Psoas muscle (tissue), 7 donors: ENCODE measurements at regions not wholly inside any gene's neighbourhood (a gene's known extent, or its start where the extent isn't known, plus 50 kb on each side); places are given as distances from the start of the nearest gene placed in this dataset.

ENCODE experiments used
- ATAC-seq, 4 donors: fragments of 200-7000 bp; cut with Tn5 transposase; one replicate each; pipeline ENCODE4 v1.9.1; 2020; ENCODE audit warnings: moderate library complexity in 3 of 4, mild to moderate bottlenecking in 2 of 4
- DNase-seq, 2 donors: peaks; one replicate each; pipeline ENCODE4 v3.0.0-alpha.2; 2020
- H3K27ac ChIP-seq: fragments of 200-600 bp; one replicate; pipeline ENCODE4 v1.8.0; 2022
- H3K27me3 ChIP-seq, 3 donors: fragments of 200-600 bp in 1 of 3; one replicate each; pipeline versions ENCODE4 v1.6.1 to v1.8.0; 2013 to 2022; ENCODE audit warnings: low read length in 2 of 3, mild to moderate bottlenecking in 2 of 3, moderate library complexity in 1 of 3; ENCODE audit not compliant: insufficient read depth in 3 of 3
- H3K36me3 ChIP-seq, 2 donors: fragments of 200-600 bp in 1 of 2; one replicate each; pipeline versions ENCODE4 v1.6.1 to v1.8.0; 2013 to 2022; ENCODE audit warnings: low read depth in 1 of 2, mild to moderate bottlenecking in 1 of 2, moderate library complexity in 1 of 2; ENCODE audit not compliant: insufficient read depth in 1 of 2
- H3K4me1 ChIP-seq: fragments of 200-600 bp; one replicate; pipeline ENCODE4 v1.8.0; 2022
- H3K4me3 ChIP-seq: fragments of 200-600 bp; one replicate; pipeline ENCODE4 v1.8.0; 2022; ENCODE audit warnings: mild to moderate bottlenecking
- H3K9me3 ChIP-seq: fragments of 200-600 bp; one replicate; pipeline ENCODE4 v1.8.0; 2022
- CTCF ChIP-seq: fragments of 200-600 bp; IDR thresholded peaks from one replicate; pipeline ENCODE4 v1.8.0; 2022; ENCODE audit warnings: antibody characterized with exemption
- WGBS, 3 donors: extraction: QIAGEN DNeasy Blood & Tissue Kit; methylation state at CpG; one replicate each; pipeline versions ENCODE4 v1.1.6 to v1.1.7; 2013; 5-methylcytosine and 5-hydroxymethylcytosine counted together
- intact Hi-C, 2 donors: fragments of 100-400 bp; cut with DNase I; formaldehyde crosslinking; loops; one replicate each; pipeline versions ENCODE4 v1.11.0 to v1.14.2; 2022
- donor health status: healthy with polysubstance abuse.
- donor health status: DM: no; HTN: no; CAD: no; lungs with moderate emphysema.
- donor health status: Bipolar disorder and iron deficiency.
- donor health status: healthy.
- donor health status: DM: yes; HTN: yes; CAD: no.
- donor health status: DM: no; HTN: no; CAD: no.
- donor health status: DM: yes; HTN: yes; CAD: no.

- Histone ChIP-seq H3K4me3 (no peak overlapping the region), H3K9me3 (no peaks in the 10 kb centered on the region), H3K36me3 (no peaks in the 10 kb centered on the region), H3K4me1 (no peaks in the 10 kb centered on the region), H3K27ac (no peak overlapping the region), H3K27me3 (no peaks in the 10 kb centered on the region)
- WGBS, 3 donors = 45 to 78% (median 53%) methylated on average over 6 of the region's 6 CpGs
- DNase-seq (no peak), ATAC-seq (peak; percentile 32 to 62 (median 44))
- TF ChIP-seq CTCF = no peak
- intact Hi-C loops = no loop called here
Observed at GRCh38 chr18:14974088-14974487, 226.1 kb downstream of the ANKRD30B start.

GRCh38 chr18:14974576-14974975 lies 226.6 kb downstream of the ANKRD30B start:
- Histone ChIP-seq H3K36me3 (no peaks in the 10 kb centered on the region), H3K9me3 (no peaks in the 10 kb centered on the region), H3K27ac (no peak overlapping the region), H3K4me3 (no peak overlapping the region), H3K4me1 (no peaks in the 10 kb centered on the region), H3K27me3 (no peaks in the 10 kb centered on the region)
- intact Hi-C loops = no loop called here
- ATAC-seq (no peak), DNase-seq (no peak)
- TF ChIP-seq CTCF = no peak
- 52 to 54% (median 53%) methylated on average over 3 of the region's 3 CpGs for WGBS, 3 donors

- H3K27me3 ChIP-seq = no peaks in the 10 kb centered on the region
- WGBS, 3 donors = 73 to 80% (median 77%) methylated on average over 9 of the region's 9 CpGs
Observed at GRCh38 chr18:14975431-14975830, 227.5 kb downstream of the ANKRD30B start.

GRCh38 chr18:14976736-14977430 lies 228.9 kb downstream of the ANKRD30B start:
- no peaks in the 10 kb centered on the region for H3K9me3 ChIP-seq
- H3K4me3 ChIP-seq = no peak overlapping the region
- intact Hi-C loops = no loop called here
- TF ChIP-seq CTCF = no peak
- no peaks in the 10 kb centered on the region for H3K4me1 ChIP-seq
- WGBS, 3 donors = 75 to 79% (median 77%) methylated on average over 10 of the region's 10 CpGs
- no peaks in the 10 kb centered on the region for H3K36me3 ChIP-seq
- no peak for DNase-seq
- no peak overlapping the region for H3K27ac ChIP-seq
- H3K27me3 ChIP-seq = no peaks in the 10 kb centered on the region
- no peak for ATAC-seq

More at GRCh38 chr18:14975431-14975830, 227.5 kb downstream of the ANKRD30B start:
- H3K4me3 ChIP-seq = no peak overlapping the region
- H3K4me1 ChIP-seq = no peaks in the 10 kb centered on the region
- ATAC-seq (no peak), DNase-seq (no peak)
- TF ChIP-seq CTCF = no peak
- intact Hi-C loops = no loop called here
- no peak overlapping the region for H3K27ac ChIP-seq
- no peaks in the 10 kb centered on the region for H3K9me3 ChIP-seq
- H3K36me3 ChIP-seq = no peaks in the 10 kb centered on the region

- no peaks in the 10 kb centered on the region for H3K27me3 ChIP-seq
- ATAC-seq (no peak), DNase-seq (no peak)
- H3K9me3 ChIP-seq = no peaks in the 10 kb centered on the region
- H3K4me1 ChIP-seq = no peaks in the 10 kb centered on the region
- no peaks in the 10 kb centered on the region for H3K36me3 ChIP-seq
- H3K27ac ChIP-seq = no peak overlapping the region
- no peak overlapping the region for H3K4me3 ChIP-seq
- intact Hi-C loops = no loop called here
- 81 to 90% (median 84%) methylated on average over 3 of the region's 3 CpGs for WGBS, 3 donors
- TF ChIP-seq CTCF = no peak
Observed at GRCh38 chr18:14978191-14978590, 230.2 kb downstream of the ANKRD30B start.
